GM20000 (cell line): ENCODE measurements at regions not wholly inside any gene's neighbourhood (a gene's known extent, or its start where the extent isn't known, plus 50 kb on each side); places are given as distances from the start of the nearest gene placed in this dataset.

Experiments used
- DNase-seq: peaks from one replicate; pipeline ENCODE4 v3.0.0; 2012; ENCODE audit warnings: low spot score
- TF ChIP-seq, protein P1 (sequence below): IDR thresholded peaks from 2 replicates; pipeline ENCODE4 v1.5.1; 2012; ENCODE audit warnings: mild to moderate bottlenecking, control low read depth; ENCODE audit errors: extremely low read depth, missing control alignments

DNA sequence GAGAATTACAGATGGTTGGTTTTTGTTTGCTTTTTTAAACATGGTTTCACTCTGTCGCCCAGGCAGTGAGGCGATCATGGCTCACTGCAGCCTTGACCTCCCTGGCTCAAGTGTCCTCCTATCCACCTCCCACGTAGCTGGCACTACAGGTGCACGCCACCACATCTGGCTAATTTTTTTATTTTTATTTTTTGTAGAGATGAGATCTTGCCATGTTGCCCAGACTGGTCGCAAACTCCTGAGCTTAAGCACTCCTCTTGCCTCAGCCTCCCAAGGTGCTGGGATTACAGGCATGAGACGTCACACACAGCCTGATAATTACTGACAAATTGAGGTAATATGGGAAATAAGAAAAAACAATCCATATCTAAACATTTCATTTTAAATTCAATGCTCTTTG, 110.5 kb upstream of the ZSWIM2 start:
- DNase-seq = no peak
- TF ChIP-seq, protein P1, sequence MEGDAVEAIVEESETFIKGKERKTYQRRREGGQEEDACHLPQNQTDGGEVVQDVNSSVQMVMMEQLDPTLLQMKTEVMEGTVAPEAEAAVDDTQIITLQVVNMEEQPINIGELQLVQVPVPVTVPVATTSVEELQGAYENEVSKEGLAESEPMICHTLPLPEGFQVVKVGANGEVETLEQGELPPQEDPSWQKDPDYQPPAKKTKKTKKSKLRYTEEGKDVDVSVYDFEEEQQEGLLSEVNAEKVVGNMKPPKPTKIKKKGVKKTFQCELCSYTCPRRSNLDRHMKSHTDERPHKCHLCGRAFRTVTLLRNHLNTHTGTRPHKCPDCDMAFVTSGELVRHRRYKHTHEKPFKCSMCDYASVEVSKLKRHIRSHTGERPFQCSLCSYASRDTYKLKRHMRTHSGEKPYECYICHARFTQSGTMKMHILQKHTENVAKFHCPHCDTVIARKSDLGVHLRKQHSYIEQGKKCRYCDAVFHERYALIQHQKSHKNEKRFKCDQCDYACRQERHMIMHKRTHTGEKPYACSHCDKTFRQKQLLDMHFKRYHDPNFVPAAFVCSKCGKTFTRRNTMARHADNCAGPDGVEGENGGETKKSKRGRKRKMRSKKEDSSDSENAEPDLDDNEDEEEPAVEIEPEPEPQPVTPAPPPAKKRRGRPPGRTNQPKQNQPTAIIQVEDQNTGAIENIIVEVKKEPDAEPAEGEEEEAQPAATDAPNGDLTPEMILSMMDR = no peak

DNA sequence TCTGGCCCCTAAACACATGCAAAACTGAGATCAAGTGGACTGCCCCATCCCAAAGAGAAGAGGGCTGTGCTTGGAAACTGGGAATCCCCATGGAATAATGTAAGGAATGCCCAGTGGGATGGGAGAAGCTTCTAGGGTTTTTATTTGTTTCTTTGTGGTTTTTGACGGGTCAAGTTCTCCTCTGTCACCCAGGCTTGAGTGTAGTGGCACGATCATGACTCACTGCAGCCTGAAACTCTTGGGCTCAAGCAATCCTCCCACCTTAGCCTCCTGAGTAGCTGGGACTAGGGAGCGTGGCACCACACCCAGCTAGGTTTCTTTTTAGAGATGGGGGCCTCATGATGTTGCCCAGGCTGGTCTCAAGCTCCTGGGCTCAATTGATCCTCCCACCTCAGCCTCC, 101.7 kb upstream of the ZSWIM2 start:
- no peak for DNase-seq
- TF ChIP-seq, protein P1 = no peak

DNA sequence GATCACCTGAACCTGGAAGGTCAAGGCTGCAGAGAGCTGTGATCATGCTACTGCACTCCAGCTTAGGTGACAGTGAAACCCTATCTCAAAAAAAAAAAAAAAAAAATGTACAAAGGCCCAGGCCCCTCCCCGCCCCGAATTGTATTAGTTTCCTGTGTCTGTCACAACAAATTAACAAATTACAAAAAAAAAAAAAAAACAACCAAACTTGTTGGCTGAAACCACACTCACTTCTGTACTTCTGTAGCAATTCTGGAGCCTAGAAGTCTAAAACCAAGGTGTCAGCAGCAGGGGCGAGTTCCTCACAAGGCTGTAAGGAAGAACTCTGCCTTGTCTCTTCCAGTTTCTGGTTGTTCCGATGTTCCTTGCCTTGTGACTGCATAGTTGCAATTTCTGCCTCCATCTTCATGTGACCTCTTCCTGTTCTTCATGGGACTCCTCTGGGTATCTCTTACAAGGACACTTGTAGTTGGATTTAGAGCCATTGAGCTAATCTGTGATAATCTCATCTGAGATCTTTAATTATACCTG, 100.8 kb upstream of the ZSWIM2 start:
- TF ChIP-seq, protein P1 = no peak
- no peak for DNase-seq

DNA sequence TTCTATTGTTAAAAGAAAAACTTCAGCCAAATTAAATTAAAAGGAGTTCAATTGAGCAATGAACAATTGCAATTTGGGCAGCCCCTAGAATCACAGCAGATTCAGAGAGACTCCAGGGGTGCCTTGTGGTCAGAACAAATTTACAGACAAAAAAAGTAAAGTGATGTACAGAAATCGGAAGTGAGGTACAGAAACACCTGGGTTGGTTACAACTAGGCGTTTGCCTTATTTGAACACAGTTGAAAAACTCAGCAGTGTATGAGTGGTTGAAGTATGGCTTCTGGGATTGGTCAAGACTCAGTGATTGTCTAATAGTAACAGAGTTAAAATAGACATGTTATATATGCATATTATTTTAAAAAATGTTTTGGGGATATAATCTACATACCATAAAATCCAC, 98.5 kb upstream of the ZSWIM2 start:
- DNase-seq = no peak

DNA sequence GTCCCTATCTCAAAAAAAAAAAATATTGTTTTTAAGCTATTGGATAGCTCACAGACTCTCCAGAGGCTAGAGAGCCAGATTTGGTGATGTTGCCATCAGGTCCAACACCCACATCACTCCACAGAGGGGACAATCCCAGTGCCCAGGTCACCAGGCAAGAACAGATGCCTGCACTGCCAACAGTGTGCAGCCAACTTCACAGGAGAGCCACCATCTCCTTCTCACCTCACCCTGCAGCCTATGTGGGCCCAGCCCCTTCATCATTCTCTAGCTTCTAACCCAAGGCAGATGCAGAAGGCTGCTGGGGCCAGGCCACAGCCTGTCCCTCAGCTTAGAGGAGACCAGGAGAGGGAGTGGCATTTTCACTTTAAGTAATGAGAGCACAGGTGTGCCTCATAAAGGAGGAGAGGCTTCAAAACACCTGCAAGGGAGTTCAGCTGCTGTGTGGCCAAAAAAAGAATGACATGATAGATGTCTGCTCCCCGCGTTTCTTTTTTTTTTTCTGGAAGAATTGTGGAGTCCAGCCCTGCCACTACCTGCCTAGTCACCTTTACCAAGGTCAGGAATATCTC, 98.0 kb upstream of the ZSWIM2 start:
- TF ChIP-seq, protein P1 = no peak
- DNase-seq = no peak

More for the DNA sequence above, 98.5 kb upstream of the ZSWIM2 start:
- TF ChIP-seq, protein P1 = no peak

DNA sequence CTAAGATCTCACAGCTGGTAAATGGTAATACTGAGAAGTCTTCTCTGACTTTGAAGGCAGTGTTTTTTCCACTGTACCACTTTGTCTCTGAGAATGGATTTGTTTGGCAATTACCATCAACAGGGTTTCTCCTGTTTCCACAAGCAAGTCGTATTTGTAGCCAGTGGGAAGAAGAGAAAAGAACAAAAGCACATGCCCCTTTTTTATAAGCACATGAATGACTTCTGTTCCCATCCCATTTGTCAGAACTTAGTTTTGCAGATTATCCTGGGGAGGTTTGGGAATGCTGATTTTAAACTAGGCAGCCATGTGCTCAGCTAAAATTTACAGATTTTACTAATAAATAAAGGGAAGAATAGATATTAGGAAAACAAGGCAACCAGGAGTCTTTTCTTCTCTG, 92.9 kb upstream of the ZSWIM2 start:
- TF ChIP-seq, protein P1 = no peak
- no peak for DNase-seq

DNA sequence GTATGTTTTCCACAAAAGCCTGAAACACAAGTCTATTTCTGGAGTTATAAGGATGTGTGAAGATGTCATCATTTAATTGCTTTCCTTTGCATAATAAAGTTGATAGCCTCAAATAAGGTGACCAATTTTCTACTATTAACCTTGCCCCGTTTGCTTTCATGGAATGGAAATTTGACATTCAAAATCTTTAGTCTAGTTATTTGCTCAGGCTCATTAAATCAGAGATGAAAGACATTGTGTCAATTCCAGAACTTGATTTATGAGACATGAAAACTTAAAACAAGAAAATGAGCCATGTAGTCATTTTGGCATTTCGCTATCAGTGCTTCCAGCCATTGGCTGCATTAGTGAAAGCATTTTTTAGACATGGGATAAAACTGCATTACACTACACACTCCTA, 91.5 kb upstream of the ZSWIM2 start:
- DNase-seq = no peak
- TF ChIP-seq, protein P1 = no peak
